ENCODE measurements at regions not wholly inside any gene's neighbourhood (a gene's known extent, or its start where the extent isn't known, plus 50 kb on each side); places are given as distances from the start of the nearest gene placed in this dataset.
A peak's percentile ranks its signal among the peaks of the same experiment; 100 is the strongest.

- ATAC-seq (no peak), DNase-seq (ENCODE audit: low read depth in 1 of 2, low spot score in 1 of 2) (no peak), FAIRE-seq (peak; percentile 36)
- H3K27ac ChIP-seq: no peak overlapping the region
- no peak overlapping the region for H3K4me2 ChIP-seq
- CTCF ChIA-PET: no interaction called here
- H3K9me3 ChIP-seq: no peaks in the 10 kb centered on the region
- no peak for TF ChIP-seq EHF (CRISPR knock-in tag; IDR thresholded peaks at IDR 0.05)
- no peak for TF ChIP-seq EHMT2 (IDR thresholded peaks at IDR 0.05; ENCODE audit: low read depth)
- TF ChIP-seq KDM1A (IDR thresholded peaks at IDR 0.05; ENCODE audit: low read depth): no peak
- no peak for TF ChIP-seq RAD21 (conservative IDR thresholded peaks at IDR 0.05 in 1 of 2, IDR thresholded peaks at IDR 0.05 in 1 of 2)
- TF ChIP-seq MAFK (IDR thresholded peaks at IDR 0.05; ENCODE audit: partially characterized antibody): no peak
- 87% methylated on average over 4 of the region's 4 CpGs for WGBS (ENCODE audit: missing lambda C conversion rate)
- H3K4me3 ChIP-seq: no peak overlapping the region
- peaks cover 22% of the 10 kb centered on the region for H3K4me1 ChIP-seq
- POLR2A ChIA-PET: no interaction called here
These were observed 80.5 kb upstream of the DHRSX start for GRCh38 chrX:2581296-2581695.

- TF ChIP-seq POLR2AphosphoS2 (conservative IDR thresholded peaks at IDR 0.05; ENCODE audit: low read length) (no peak), RARB (CRISPR knock-in tag; IDR thresholded peaks at IDR 0.05) (no peak), FOSL2 (IDR thresholded peaks at IDR 0.05) (no peak), FOSL2 (CRISPR knock-in tag; IDR thresholded peaks at IDR 0.05) (no peak), POLR2A (IDR thresholded peaks at IDR 0.05; ENCODE audit: low read length) (no peak), RCOR1 (IDR thresholded peaks at IDR 0.05; ENCODE audit: low read depth, low read length) (no peak), RNF2 (IDR thresholded peaks at IDR 0.05; ENCODE audit: borderline replicate concordance, low read depth) (no peak), ZSCAN20 (CRISPR knock-in tag; IDR thresholded peaks at IDR 0.05) (no peak)
- TF ChIP-seq, protein P1, sequence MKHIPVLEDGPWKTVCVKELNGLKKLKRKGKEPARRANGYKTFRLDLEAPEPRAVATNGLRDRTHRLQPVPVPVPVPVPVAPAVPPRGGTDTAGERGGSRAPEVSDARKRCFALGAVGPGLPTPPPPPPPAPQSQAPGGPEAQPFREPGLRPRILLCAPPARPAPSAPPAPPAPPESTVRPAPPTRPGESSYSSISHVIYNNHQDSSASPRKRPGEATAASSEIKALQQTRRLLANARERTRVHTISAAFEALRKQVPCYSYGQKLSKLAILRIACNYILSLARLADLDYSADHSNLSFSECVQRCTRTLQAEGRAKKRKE (CRISPR knock-in tag; IDR thresholded peaks at IDR 0.05; ENCODE audit: low read depth): no peak
- CTCF ChIA-PET: no interaction called here
- POLR2A ChIA-PET: no interaction called here
- peaks cover 22% of the 10 kb centered on the region for H3K4me1 ChIP-seq
- WGBS (ENCODE audit: missing lambda C conversion rate): 79% methylated on average over 12 of the region's 12 CpGs
- DNase-seq (ENCODE audit: low read depth in 1 of 2, low spot score in 1 of 2) (no peak), FAIRE-seq (no peak), ATAC-seq (no peak)
- no peak overlapping the region for H3K27ac ChIP-seq
- H3K4me2 ChIP-seq: no peak overlapping the region
- no peak overlapping the region for H3K4me3 ChIP-seq
- no peaks in the 10 kb centered on the region for H3K9me3 ChIP-seq
These were observed 78.1 kb upstream of the DHRSX start for GRCh38 chrX:2578864-2579263.

DNA sequence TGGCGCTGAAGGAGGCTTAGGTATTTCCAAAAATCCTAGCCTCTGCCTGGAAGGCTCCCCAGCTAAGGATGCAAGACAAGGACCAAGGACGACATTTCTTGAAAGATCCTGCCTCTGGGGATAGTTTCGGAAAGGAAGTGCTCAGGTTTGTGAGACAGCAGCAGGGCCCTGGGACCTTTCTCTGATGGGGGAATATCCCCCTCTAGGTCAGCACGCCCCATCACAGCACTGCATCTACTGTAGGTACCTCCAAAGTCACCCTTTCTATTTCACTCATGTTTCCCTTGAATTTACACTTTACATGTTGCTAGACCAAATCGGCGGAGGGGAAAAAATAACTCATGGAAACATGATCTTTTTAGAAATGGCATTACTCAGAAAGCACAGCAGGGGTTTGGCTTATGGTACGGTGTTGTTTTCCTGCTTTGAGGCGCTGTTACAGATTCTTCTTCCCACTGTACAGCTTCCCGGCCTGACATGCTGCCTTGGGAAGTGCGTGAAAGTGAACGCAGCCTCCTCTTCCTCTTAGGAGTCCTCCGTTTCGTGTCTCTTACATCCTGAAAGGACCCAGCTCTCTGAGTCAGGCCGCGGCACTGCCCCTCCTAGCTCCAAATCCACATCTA, 77.2 kb upstream of the DHRSX start:
- ChIA-PET CTCF (no interaction called here), POLR2A (no interaction called here)
- TF ChIP-seq MAZ (IDR thresholded peaks at IDR 0.05; ENCODE audit: borderline replicate concordance, low read depth, low read length): no peak
- Histone ChIP-seq H3K4me3 (no peak overlapping the region), H3K9me3 (no peaks in the 10 kb centered on the region), H3K4me1 (peaks cover 17% of the 10 kb centered on the region), H3K27ac (peak overlapping the region in 1 of 2 experiments; percentile 48; a peak in 3 of 6 replicates), H3K4me2 (no peak overlapping the region)
- FAIRE-seq: no peak
- DNase-seq (ENCODE audit: low read depth in 1 of 2, low spot score in 1 of 2): no peak
- ATAC-seq: peak in 1 of 2 experiments; percentile 24; a peak in 2 of 6 replicates
- WGBS (ENCODE audit: missing lambda C conversion rate): 87% methylated on average over 15 of the region's 15 CpGs

GRCh38 chrX:2576793-2577192, 76.0 kb upstream of the DHRSX start:
- ATAC-seq (peak; percentile 65 to 75; a peak in 5 of 6 replicates), FAIRE-seq (no peak), DNase-seq (ENCODE audit: low read depth in 1 of 2, low spot score in 1 of 2) (peak; percentile 45 to 81)
- H3K4me3 ChIP-seq: no peak overlapping the region
- WGBS (ENCODE audit: missing lambda C conversion rate): 34% methylated on average over 8 of the region's 8 CpGs
- H3K9me3 ChIP-seq: no peaks in the 10 kb centered on the region
- peak overlapping the region; percentile 25 to 48; a peak in 4 of 6 replicates for H3K27ac ChIP-seq
- TF ChIP-seq MAFK (IDR thresholded peaks at IDR 0.05; ENCODE audit: partially characterized antibody): peak; percentile 47
- 0 out of 2 replicates have a peak, but pooled peaks have one; percentile 20 for TF ChIP-seq JUNB (IDR thresholded peaks at IDR 0.05)
- no peak for TF ChIP-seq BHLHE40 (IDR thresholded peaks at IDR 0.05; ENCODE audit: low read depth, low read length)
- peak; percentile 38; the same call in 1 of the 2 replicates for TF ChIP-seq FOSL2 (IDR thresholded peaks at IDR 0.05)
- TF ChIP-seq FOSL2 (CRISPR knock-in tag; IDR thresholded peaks at IDR 0.05): peak; percentile 90
- peak; percentile 63; the same call in 1 of the 2 replicates for TF ChIP-seq GATA3 (IDR thresholded peaks at IDR 0.05; ENCODE audit: borderline replicate concordance)
- TF ChIP-seq NPAS2 (CRISPR knock-in tag; IDR thresholded peaks at IDR 0.05; ENCODE audit: borderline replicate concordance): no peak
- ChIA-PET POLR2A (no interaction called here), CTCF (no interaction called here)
- peaks cover 23% of the 10 kb centered on the region for H3K4me1 ChIP-seq
- H3K4me2 ChIP-seq: peak overlapping the region; percentile 49
